ENCODE measurements at regions not wholly inside any gene's neighbourhood (a gene's known extent, or its start where the extent isn't known, plus 50 kb on each side); places are given as distances from the start of the nearest gene placed in this dataset.

- intact Hi-C loops (cut with DNase I, micrococcal nuclease): no loop called here
- H3K27me3 Mint-ChIP-seq: peaks cover 12% of the 10 kb centered on the region
- no peak overlapping the region for H3K4me3 ChIP-seq (ENCODE audit: low read length)
- no peaks in the 10 kb centered on the region for H3K9me3 Mint-ChIP-seq
- H3K27ac Mint-ChIP-seq: no peak overlapping the region
- TF ChIP-seq, protein P1, sequence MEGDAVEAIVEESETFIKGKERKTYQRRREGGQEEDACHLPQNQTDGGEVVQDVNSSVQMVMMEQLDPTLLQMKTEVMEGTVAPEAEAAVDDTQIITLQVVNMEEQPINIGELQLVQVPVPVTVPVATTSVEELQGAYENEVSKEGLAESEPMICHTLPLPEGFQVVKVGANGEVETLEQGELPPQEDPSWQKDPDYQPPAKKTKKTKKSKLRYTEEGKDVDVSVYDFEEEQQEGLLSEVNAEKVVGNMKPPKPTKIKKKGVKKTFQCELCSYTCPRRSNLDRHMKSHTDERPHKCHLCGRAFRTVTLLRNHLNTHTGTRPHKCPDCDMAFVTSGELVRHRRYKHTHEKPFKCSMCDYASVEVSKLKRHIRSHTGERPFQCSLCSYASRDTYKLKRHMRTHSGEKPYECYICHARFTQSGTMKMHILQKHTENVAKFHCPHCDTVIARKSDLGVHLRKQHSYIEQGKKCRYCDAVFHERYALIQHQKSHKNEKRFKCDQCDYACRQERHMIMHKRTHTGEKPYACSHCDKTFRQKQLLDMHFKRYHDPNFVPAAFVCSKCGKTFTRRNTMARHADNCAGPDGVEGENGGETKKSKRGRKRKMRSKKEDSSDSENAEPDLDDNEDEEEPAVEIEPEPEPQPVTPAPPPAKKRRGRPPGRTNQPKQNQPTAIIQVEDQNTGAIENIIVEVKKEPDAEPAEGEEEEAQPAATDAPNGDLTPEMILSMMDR (IDR thresholded peaks at IDR 0.05): no peak
- ChIA-PET POLR2A (no interaction called here), CTCF (no interaction called here)
- H3K27ac ChIP-seq (ENCODE audit: low read depth in 1 of 2, low read length in 2 of 2): no peak overlapping the region
- H3K36me3 ChIP-seq (ENCODE audit: insufficient read depth, low read length): no peaks in the 10 kb centered on the region
- no peaks in the 10 kb centered on the region for H3K4me1 ChIP-seq (ENCODE audit: insufficient read depth, low read length)
- no peak for ATAC-seq (ENCODE audit: poor library complexity)
- no peaks in the 10 kb centered on the region for H3K27me3 ChIP-seq (ENCODE audit: control insufficient read depth in 1 of 2, insufficient read depth in 2 of 2, low read length in 2 of 2)
- H3K4me1 Mint-ChIP-seq (ENCODE audit: low read depth): no peaks in the 10 kb centered on the region
- no peaks in the 10 kb centered on the region for H3K36me3 Mint-ChIP-seq (ENCODE audit: low read depth)
- no peak overlapping the region for H3K4me3 Mint-ChIP-seq
- H3K9me3 ChIP-seq (ENCODE audit: control insufficient read depth in 1 of 2, insufficient read depth in 1 of 2, low read length in 2 of 2): no peaks in the 10 kb centered on the region
- DNase-seq: no peak
These were observed 130.0 kb upstream of the ZNF648 start for GRCh38 chr1:182191381-182192115.

- no peak for DNase-seq
- H3K4me1 Mint-ChIP-seq (ENCODE audit: low read depth): no peaks in the 10 kb centered on the region
- TF ChIP-seq, protein P1 (IDR thresholded peaks at IDR 0.05): no peak
- ATAC-seq (ENCODE audit: poor library complexity): no peak
- Histone ChIP-seq H3K4me1 (ENCODE audit: insufficient read depth, low read length) (no peaks in the 10 kb centered on the region), H3K27ac (ENCODE audit: low read depth in 1 of 2, low read length in 2 of 2) (no peak overlapping the region), H3K4me3 (ENCODE audit: low read length) (no peak overlapping the region), H3K36me3 (ENCODE audit: insufficient read depth, low read length) (no peaks in the 10 kb centered on the region), H3K9me3 (ENCODE audit: control insufficient read depth in 1 of 2, insufficient read depth in 1 of 2, low read length in 2 of 2) (no peaks in the 10 kb centered on the region), H3K27me3 (ENCODE audit: control insufficient read depth in 1 of 2, insufficient read depth in 2 of 2, low read length in 2 of 2) (no peaks in the 10 kb centered on the region)
- H3K27me3 Mint-ChIP-seq: peaks cover 5% of the 10 kb centered on the region
- no peaks in the 10 kb centered on the region for H3K9me3 Mint-ChIP-seq
- H3K27ac Mint-ChIP-seq: no peak overlapping the region
- POLR2A ChIA-PET: no interaction called here
- CTCF ChIA-PET: no interaction called here
- intact Hi-C loops (cut with DNase I, micrococcal nuclease): no loop called here
- H3K36me3 Mint-ChIP-seq (ENCODE audit: low read depth): no peaks in the 10 kb centered on the region
- no peak overlapping the region for H3K4me3 Mint-ChIP-seq
These were observed 128.1 kb upstream of the ZNF648 start for GRCh38 chr1:182189535-182190066.

GRCh38 chr1:182186757-182187146 is 125.2 kb upstream of the ZNF648 start:
- intact Hi-C loops (cut with DNase I, micrococcal nuclease): no loop called here
- H3K4me3 Mint-ChIP-seq: no peak overlapping the region
- no peak overlapping the region for H3K27ac Mint-ChIP-seq
- Histone ChIP-seq H3K9me3 (ENCODE audit: control insufficient read depth in 1 of 2, insufficient read depth in 1 of 2, low read length in 2 of 2) (no peaks in the 10 kb centered on the region), H3K4me3 (ENCODE audit: low read length) (no peak overlapping the region), H3K27me3 (ENCODE audit: control insufficient read depth in 1 of 2, insufficient read depth in 2 of 2, low read length in 2 of 2) (no peaks in the 10 kb centered on the region), H3K27ac (ENCODE audit: low read depth in 1 of 2, low read length in 2 of 2) (no peak overlapping the region), H3K4me1 (ENCODE audit: insufficient read depth, low read length) (no peaks in the 10 kb centered on the region), H3K36me3 (ENCODE audit: insufficient read depth, low read length) (no peaks in the 10 kb centered on the region)
- ATAC-seq (ENCODE audit: poor library complexity) (no peak), DNase-seq (no peak)
- H3K4me1 Mint-ChIP-seq (ENCODE audit: low read depth): no peaks in the 10 kb centered on the region
- H3K27me3 Mint-ChIP-seq: peaks cover 4% of the 10 kb centered on the region
- ChIA-PET POLR2A (interaction anchor here (0.6 to 0.8 kb wide), 2 partner anchors 46 to 158 kb away, joined by 3 read pairs; no protein-coding TSS in a partner anchor), CTCF (no interaction called here)
- no peaks in the 10 kb centered on the region for H3K9me3 Mint-ChIP-seq
- H3K36me3 Mint-ChIP-seq (ENCODE audit: low read depth): no peaks in the 10 kb centered on the region
- TF ChIP-seq, protein P1 (IDR thresholded peaks at IDR 0.05): no peak

Measured in CD4-positive, alpha-beta T cell (primary cell).